HG03571 (cell line): ENCODE measurements at regions not wholly inside any gene's neighbourhood (a gene's known extent, or its start where the extent isn't known, plus 50 kb on each side); places are given as distances from the start of the nearest gene placed in this dataset.

ENCODE experiments used
- ATAC-seq: cut with Tn5 transposase; IDR thresholded peaks from one replicate; pipeline ENCODE4 v1.9.1; 2021; ENCODE audit not compliant: unreplicated experiment

DNA sequence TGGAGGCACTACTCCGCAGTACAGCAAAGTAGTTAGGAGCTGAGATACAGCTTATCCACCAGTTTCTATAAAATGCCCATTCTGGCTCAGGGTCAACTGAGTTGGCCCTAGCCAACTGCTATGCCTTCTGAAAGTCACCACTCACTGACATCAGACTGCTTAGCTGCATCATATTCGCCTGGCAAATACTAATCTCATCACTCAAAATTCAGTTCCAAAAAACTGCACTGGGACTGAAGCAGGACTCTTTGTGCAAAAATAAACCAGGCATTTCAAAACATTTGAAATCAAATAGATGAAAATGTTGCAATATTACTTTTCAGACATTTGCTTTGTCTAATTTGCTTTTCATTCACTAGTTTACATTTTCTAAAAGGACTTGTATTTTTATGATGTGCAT is 230.0 kb downstream of the ALDH8A1 start:
- ATAC-seq = no peak

DNA sequence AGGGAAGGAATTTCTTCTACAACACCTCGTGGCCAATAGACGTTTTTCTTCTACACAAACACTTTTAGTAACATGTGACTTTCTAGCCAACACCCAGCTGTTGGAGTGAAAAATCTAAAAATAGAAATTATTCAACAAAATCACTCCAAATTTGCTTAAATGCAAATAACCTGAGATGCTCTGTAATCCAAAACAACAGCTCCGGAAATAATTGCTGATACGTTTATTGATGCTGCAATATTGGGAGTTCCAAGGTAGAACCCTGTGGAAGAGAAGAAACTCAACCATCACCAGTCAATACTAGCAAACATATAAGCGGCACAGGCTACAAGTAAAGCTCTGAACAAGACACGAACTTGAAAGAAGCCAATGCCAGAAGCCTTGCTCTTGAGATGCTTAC is 230.6 kb downstream of the ALDH8A1 start:
- no peak for ATAC-seq

DNA sequence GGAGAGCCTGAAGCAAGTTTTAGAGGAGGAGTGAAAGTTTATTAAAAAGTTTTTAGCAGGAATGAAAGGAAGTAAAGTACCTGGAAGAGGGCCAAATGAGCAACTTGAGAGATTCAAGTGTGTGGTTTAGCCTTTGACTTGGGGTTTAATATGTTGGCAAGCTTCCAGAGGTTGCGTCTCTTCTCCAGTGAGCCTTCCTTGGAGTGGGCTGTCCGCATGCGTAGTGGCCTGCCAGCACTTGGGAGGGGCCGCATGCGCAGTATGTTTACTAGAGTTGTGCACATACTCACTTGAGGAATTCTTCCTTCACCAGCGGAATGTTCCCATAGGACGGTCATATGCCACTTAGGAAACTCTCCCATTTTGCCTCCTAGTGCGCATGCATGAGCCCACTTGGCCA is 235.2 kb downstream of the ALDH8A1 start:
- no peak for ATAC-seq

DNA sequence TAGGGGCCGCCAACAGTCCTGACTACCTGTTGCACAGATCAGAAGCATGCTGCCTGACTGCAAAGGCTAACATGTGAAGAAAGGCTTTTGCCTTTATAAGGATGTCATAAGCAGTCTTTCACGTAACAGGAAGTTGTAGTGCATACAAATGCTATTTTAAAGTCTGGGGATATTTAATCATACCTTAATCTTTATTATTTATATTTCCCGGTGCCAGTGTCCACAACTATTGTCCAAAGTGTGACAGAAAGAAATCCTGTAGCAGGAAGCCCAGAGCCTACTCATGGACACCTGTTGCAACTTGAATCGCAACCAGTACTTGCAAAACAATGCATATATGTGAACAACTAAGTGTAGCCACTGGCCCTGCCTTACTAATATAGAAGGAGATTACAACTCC is 235.8 kb downstream of the ALDH8A1 start:
- no peak for ATAC-seq

DNA sequence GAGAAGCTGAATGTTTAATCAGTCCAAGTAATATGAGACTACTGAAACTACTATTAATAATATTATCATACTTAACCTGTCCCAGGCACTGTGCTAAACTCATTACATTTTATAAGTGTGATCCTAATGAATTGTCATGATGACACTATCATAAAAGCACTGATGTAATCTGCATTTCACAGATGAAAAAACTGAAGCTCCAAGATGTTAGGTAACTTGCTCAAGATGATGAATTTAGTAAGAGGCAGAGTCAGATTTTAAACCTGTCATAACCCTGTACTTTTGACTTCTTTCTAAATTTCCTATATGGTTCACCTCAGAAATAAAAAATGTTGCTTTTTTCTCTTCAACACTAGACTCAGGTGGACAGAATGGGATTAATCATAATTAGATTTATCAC is 237.6 kb downstream of the ALDH8A1 start:
- ATAC-seq = no peak

DNA sequence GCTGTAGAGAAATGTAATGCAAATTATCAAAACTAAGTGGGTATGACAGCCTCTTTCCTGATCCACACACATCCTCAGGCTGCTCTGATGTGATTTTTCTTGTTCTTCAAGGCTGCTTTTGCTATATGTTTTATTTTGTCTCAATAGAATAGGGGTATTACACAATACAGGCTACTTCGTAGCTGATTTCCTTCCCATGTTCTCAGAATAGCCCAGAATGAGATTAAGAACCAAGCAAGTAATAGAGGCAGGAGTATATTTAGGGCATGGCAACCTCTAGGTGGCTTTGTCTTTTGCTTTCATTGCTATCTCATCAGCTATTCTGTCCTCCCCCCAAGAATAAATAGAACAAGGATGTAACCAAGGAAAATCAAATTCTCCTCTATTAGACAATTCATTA is 241.8 kb downstream of the ALDH8A1 start:
- ATAC-seq = no peak

DNA sequence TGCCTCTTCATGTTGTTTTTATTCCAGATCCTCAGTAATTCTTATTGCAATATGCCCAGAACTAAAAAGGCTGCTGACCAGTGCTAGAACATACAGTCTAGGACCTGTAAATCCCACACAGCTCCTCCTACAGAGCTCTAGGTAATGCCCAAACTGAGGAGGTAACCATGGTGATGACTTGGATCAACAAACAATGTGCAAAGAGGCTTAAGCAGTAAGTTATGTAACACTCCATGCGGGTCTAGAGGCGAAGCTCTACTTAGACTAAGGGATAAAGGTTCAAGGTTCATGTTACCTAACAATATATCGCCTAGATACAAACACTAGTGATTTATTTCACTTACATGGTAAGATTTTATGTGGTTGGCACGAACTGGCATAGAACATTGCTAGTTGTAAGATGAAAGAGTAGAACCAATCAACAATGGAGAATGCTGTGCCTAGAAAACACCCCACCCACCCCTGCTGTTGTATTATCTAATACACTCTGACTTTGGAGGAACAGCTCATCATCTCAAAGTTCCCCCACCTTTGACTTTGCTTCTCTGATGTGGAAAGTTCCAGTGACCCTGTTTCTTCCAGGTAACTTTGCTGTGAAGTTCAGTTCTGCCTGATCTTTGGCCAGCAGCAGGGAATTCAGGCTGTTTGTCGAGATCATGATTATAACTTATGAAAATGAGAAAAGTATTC is 242.4 kb downstream of the ALDH8A1 start:
- no peak for ATAC-seq

DNA sequence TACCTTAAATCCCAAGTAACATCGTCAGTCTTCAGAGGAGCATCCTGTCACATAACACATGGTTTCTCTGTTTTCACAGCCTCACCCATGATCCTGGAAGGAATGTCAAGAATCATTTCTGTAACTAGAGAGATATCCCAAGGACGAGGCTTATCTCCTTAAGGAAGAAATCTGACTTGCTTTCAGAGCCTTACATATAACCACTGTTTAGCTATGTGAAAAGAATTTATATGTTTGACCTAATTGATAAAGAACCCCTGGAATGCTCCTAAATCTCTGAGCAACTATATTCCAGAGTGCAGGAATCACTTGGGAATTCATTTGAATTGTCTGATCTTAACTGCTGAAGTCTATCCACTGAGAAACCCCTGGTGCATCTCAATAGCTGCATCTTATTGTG is 243.1 kb downstream of the ALDH8A1 start:
- no peak for ATAC-seq

DNA sequence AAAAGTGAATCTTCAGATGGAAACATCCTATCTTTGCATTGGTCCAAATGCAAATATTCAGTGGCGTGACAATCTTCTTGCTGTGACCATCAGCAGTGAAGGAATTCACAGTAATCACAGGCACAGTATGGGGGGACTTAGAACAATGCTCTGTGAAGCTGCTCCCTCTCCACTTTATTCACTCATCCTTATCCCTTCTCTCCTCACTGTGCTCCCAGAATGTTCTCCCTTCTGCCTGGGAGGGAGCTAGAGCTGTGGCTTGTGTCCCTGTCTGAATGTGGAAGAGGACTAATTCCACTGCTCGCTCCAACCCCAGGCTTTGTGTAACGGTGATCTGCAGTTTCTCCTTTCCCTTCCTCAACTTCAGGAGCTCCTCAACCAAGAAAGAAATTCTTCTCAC is 243.7 kb downstream of the ALDH8A1 start:
- no peak for ATAC-seq

DNA sequence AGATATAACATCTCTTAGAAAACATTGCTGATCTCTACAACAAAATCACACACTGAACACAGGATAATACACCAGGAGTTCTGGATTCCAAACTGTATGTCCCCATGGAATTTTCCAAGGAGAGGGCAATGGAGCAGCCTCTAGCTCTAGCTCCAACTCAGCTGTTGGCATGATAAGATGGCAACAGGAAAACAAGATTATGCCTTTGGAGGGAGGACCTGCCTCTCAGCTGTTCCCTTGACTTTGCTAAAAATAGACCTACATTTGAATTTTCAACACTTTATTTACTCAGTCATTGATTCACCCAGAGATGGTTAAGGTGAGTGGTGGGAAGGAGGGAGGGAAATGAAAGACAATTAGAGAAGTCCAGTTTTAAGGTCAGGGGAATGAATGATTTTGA is 246.7 kb downstream of the ALDH8A1 start:
- no peak for ATAC-seq

DNA sequence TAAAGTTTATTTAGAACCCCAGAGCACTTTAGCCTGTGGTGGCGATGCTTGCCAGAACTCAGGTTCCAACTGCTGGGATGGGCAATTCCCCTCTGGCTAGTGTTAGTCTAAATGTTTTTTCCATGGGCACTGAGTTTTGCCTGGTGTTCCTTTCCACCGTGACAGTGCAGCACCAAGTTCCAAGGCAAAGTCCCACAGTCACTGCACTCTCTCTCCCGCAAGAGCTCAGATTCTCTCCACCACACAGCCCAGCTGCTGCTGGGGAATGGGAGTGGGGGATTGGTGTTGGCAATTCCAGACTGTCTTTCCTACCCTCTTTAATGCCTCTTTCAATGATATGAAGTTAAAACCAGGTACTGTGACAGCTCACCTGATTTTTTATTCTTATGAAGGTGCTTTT is 247.6 kb downstream of the ALDH8A1 start:
- no peak for ATAC-seq

DNA sequence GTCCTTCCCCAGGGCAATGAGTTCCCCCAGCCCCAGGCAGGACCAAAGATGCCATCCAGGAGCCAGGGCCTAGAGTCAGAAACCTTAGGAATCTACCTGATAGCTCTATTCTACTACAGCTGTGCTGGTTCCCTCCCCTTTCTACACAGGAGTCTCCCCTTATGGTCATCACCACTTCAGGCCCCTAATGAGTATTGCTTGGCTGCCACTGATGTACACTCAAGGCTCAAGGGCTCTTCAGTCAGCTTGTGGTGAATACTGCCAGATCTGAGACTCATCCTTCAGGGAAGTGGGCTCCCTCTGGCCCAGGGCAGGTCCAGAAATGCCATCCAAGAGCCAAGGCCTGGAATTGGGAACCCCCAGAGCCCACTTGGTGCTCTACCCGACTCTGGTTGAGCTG is 248.6 kb downstream of the ALDH8A1 start:
- ATAC-seq = no peak

DNA sequence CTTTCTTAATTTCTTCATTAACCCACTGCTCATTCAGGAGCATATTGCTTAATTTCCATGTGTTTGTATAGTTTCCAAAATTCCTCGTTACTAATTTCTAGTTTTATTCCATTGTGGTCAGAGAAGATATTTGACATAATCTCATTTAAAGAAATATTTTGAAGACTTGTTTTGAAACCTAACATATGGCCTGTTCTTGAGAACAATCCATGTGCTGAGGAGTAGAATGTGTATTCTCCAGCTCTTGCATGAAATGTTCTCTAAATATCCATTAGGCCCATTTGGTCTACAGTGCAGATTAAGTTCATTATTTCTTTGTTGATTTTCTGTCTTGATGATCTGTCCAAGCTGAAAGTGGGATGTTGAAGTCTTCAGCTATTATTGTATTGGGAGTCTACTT is 251.7 kb downstream of the ALDH8A1 start:
- no peak for ATAC-seq

DNA sequence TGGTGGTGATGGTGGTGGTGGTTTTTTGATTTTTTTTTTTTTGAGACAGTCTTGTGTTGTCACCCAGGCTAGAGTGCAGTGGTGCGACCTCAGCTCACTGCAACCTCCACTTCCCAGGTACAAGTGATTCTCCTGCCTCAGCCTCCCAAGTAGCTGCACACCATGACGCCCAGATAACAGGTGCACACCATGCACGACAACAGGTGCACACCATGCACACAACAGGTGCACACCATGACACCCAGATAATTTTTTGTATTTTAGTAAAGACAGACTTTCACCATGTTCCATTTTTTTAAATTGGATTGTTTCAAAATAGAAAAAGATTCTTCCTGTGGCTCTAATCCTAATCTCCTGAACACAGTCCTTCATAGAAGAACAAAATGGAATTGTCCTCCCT is 257.9 kb downstream of the ALDH8A1 start:
- ATAC-seq = no peak

DNA sequence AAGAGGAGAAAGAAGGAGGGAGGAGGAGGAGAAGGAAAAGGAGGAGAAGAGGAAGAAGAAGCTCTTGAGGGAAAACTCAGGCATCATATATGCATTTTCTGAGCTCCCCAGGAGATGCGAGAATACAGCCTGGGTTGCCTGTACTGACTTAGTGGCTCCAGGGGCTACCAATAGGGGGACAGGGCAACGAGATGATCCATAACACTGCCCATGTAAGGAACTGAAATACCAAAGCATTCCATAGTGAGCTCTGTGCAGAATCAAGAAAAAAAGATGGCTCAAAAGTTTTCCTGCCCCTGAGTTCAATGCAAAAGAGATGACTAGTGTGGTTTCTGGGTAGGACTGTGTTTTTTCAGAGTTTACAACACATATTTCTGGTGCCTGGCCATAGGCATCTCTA is 258.7 kb downstream of the ALDH8A1 start:
- no peak for ATAC-seq

DNA sequence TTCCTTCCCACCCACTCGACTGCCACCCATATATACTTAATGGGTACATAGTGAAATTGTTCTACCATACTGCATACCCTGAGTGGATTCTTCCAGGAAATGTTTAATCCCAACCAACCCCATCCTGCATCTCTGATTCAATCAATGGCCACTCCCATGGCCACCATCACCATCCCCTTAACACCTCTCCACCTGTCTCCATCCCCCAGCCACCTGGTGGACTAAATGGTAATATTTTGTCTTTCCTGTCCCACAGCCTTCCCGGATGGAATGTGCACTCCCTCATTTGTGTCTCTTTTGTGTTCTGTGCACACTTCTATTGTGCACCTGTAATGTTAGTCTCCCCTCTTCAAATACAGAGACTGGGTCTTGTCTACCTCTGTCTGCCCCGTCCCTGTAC is 259.9 kb downstream of the ALDH8A1 start:
- no peak for ATAC-seq

DNA sequence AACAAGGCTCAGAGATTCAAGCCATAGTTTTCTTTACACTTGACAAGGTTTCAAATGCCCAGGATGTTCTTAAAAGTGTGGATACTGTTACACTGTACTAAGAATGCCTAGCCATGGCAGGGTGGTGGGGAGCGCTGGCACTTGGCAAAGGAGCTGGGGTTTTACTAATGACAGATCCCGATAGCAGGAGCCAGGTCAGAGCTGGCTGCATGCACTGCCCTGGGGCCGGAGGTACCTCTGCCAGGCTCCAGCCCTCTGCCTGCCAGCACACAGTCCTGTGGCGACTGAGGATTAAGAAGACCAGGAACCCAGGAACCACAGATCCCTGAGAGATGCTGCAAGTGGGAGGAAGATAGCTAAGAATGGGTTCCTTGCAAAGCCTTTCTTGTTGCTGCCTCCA is 260.3 kb downstream of the ALDH8A1 start:
- ATAC-seq = no peak

DNA sequence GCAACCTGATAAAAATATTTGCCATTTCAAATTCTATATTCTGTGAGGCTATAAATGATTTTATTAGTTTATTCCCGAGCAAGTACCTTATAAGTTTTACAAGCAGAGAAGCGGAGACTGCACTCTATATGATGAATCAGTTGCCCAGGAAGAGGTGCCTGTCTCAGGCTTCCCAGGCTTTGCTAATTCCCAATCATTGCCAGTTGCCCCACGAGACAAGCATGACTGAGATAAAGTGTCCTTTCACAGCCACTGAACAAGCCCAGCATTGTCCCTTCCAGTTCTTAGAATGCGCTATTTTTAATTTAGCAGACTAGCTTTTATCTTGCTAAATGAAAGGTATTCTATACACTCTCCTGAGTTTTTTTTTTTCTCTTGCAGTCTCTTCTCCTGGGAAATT is 260.7 kb downstream of the ALDH8A1 start:
- no peak for ATAC-seq

DNA sequence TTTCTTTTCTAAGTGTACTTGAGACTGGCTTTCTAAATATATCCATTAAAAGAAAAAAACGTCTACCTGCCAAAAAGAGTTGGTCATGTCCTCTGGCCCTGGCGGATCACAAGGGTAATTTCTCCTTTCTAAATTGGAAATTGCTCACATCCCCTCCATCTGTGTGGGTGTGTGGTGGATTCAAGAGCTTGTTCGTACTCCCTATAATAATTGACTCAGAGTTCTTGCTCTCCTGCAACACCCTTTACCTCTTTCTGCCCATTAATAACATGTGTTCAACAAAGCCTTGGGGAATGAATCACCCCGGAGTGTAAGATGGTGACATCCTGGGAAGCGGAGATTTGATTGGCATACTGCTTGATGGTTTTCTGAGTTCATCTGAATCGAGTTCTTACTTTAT is 263.8 kb downstream of the ALDH8A1 start:
- no peak for ATAC-seq

DNA sequence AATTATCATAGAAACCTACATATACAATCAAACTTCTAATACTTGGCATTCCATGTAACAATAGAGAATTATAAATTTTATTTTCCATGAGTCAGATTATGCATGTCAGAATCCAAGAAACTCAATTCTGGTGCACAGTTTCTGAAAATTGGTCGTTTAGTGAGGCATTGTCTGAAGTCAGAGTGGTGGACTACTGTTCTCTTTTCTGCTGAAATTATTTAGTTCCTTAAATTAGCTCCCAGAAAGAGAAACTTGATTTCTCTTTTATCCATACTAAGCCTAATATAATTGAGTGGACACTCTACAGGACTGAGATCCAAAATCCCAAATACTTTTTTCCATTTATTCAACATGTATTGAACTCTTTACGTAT is 265.5 kb downstream of the ALDH8A1 start:
- no peak for ATAC-seq

DNA sequence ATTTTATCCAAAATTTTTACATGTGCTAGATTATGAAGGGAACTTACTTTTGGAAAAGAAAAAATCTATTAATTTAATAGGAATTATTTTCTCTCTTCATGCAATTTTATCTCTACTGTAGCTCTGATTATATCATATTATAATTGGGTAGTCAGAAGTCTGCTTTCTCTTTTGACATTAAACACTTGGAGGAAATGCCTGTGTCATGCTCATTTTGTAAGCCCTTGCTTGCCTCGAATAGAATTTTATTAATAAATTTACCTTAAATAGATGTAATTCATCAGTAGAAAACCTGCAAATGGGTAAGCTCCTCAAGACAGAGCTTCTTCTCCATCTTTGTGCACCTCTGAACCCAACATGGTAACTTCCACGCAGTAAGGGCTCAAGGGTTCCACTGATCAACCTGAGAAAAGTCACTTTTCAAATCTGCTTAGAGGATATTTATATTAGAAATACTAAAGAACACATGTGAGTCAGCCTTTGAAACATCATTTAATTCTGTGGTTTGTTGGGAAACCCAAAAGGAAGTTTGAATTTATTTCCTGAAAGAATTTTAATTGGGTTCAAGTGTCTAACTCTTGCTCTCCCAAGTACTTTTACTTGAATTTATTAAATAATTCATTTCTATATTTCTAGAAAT is 266.0 kb downstream of the ALDH8A1 start:
- no peak for ATAC-seq

DNA sequence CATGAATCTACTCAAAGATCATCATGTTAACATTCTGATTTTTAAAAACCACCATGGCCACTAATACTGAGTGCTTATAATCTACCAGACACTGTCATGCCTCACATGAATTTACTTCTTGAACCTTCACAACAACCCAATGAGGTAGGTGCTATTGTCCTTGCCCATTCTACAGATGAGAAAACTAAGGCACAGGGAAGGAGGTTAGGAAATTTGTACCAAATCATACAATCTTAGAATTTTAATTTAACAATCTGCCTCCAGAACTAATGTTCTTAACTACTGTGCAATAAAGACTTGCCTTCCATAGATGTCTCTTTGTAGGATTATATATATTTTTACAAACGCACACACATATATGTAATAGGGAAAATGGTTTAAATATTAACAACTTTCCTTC is 269.5 kb downstream of the ALDH8A1 start:
- no peak for ATAC-seq

DNA sequence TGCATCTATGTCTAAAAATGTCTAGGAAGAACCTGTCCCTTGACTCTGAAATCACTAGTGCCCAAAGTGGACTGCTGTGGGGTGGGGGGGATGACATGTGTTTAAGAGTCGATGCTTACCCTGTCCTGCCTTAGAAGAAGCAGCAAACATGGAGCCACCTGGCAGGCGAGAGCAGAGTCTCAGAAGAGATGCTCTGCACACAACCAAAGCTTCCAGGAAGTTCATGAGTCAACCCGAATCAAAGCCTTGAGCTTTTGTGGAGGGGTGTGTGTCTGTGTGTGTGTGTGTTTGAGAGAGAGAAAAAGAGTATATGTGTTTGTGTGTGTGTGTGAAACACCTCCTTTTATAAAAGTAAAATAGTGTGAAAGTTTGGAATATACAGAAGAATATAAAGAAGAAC is 269.9 kb downstream of the ALDH8A1 start:
- no peak for ATAC-seq
